HPDE6-E6E7 (cell line): ENCODE measurements at regions not wholly inside any gene's neighbourhood (a gene's known extent, or its start where the extent isn't known, plus 50 kb on each side); places are given as distances from the start of the nearest gene placed in this dataset.

Experiments used
- DNase-seq: peaks from one replicate; pipeline ENCODE4 v3.0.0; 2011; ENCODE audit warnings: missing footprints; ENCODE audit errors: extremely low spot score

- DNase-seq = no peak
Observed at GRCh38 chr2:136404925-136405324, 287.0 kb upstream of the CXCR4 start.

GRCh38 chr2:136404176-136404575 lies 286.2 kb upstream of the CXCR4 start:
- no peak for DNase-seq

GRCh38 chr2:136402281-136402680 lies 284.3 kb upstream of the CXCR4 start:
- no peak for DNase-seq

GRCh38 chr2:136399667-136400289 lies 281.8 kb upstream of the CXCR4 start:
- no peak for DNase-seq

- DNase-seq = no peak
Observed at GRCh38 chr2:136395582-136395981, 277.6 kb upstream of the CXCR4 start.

GRCh38 chr2:136394136-136395060 lies 276.4 kb upstream of the CXCR4 start:
- DNase-seq = no peak

- no peak for DNase-seq
Observed at GRCh38 chr2:136393514-136393913, 275.6 kb upstream of the CXCR4 start.

- no peak for DNase-seq
Observed at GRCh38 chr2:136392897-136393505, 275.1 kb upstream of the CXCR4 start.

- no peak for DNase-seq
Observed at GRCh38 chr2:136389809-136390208, 271.9 kb upstream of the CXCR4 start.

- DNase-seq = no peak
Observed at GRCh38 chr2:136386046-136386445, 268.1 kb upstream of the CXCR4 start.

- DNase-seq = no peak
Observed at GRCh38 chr2:136384531-136385303, 266.8 kb upstream of the CXCR4 start.

GRCh38 chr2:136383167-136383566 lies 265.2 kb upstream of the CXCR4 start:
- DNase-seq = no peak

GRCh38 chr2:136381722-136382633 lies 264.0 kb upstream of the CXCR4 start:
- DNase-seq = no peak

GRCh38 chr2:136381245-136381644 lies 263.3 kb upstream of the CXCR4 start:
- DNase-seq = no peak

GRCh38 chr2:136378712-136379595 lies 261.0 kb upstream of the CXCR4 start:
- peak; percentile 21 for DNase-seq

- no peak for DNase-seq
Observed at GRCh38 chr2:136377423-136378382, 259.8 kb upstream of the CXCR4 start.

GRCh38 chr2:136376798-136377211 lies 258.9 kb upstream of the CXCR4 start:
- no peak for DNase-seq

- no peak for DNase-seq
Observed at GRCh38 chr2:136376211-136376610, 258.3 kb upstream of the CXCR4 start.
